AG09309 (cell line): ENCODE measurements at regions not wholly inside any gene's neighbourhood (a gene's known extent, or its start where the extent isn't known, plus 50 kb on each side); places are given as distances from the start of the nearest gene placed in this dataset.

Experiments
- DNase-seq: peaks from one replicate; pipeline ENCODE4 v3.0.0-alpha.2; 2010; ENCODE audit warnings: low read depth
- H3K4me3 ChIP-seq: 2 replicates; pipeline ENCODE4 v1.5.1; 2011; ENCODE audit warnings: mild to moderate bottlenecking, low read depth, low read length, moderate library complexity; ENCODE audit not compliant: control insufficient read depth
- CTCF ChIP-seq: IDR thresholded peaks from 2 replicates; pipeline ENCODE4 v1.5.1; 2011; ENCODE audit warnings: mild to moderate bottlenecking, low read depth, low read length, inconsistent platforms; ENCODE audit not compliant: insufficient read depth, control insufficient read depth; ENCODE audit errors: missing control alignments

GRCh38 chr20:22684072-22684762 lies 99.8 kb upstream of the FOXA2 start:
- DNase-seq: peak; percentile 38
- H3K4me3 ChIP-seq: no peak overlapping the region
- peak; percentile 90 for TF ChIP-seq CTCF

GRCh38 chr20:22684763-22685443 lies 100.5 kb upstream of the FOXA2 start:
- H3K4me3 ChIP-seq: no peak overlapping the region
- TF ChIP-seq CTCF: no peak
- no peak for DNase-seq

GRCh38 chr20:22686097-22686496 lies 101.7 kb upstream of the FOXA2 start:
- DNase-seq: peak; percentile 8
- no peak overlapping the region for H3K4me3 ChIP-seq
- TF ChIP-seq CTCF: no peak

- no peak for TF ChIP-seq CTCF
- no peak overlapping the region for H3K4me3 ChIP-seq
- no peak for DNase-seq
Observed at GRCh38 chr20:22687676-22688349, 103.4 kb upstream of the FOXA2 start.

GRCh38 chr20:22688485-22688884 lies 104.1 kb upstream of the FOXA2 start:
- TF ChIP-seq CTCF: no peak
- H3K4me3 ChIP-seq: no peak overlapping the region
- DNase-seq: no peak

GRCh38 chr20:22689266-22689665 lies 104.9 kb upstream of the FOXA2 start:
- no peak for TF ChIP-seq CTCF
- DNase-seq: no peak
- no peak overlapping the region for H3K4me3 ChIP-seq
